HG03103 (cell line): ENCODE measurements at regions not wholly inside any gene's neighbourhood (a gene's known extent, or its start where the extent isn't known, plus 50 kb on each side); places are given as distances from the start of the nearest gene placed in this dataset.
A peak's percentile ranks its signal among the peaks of the same experiment; 100 is the strongest.

ENCODE experiments used
- ATAC-seq: cut with Tn5 transposase; IDR thresholded peaks from one replicate; pipeline ENCODE4 v1.9.1; 2021; ENCODE audit warnings: low read depth; ENCODE audit not compliant: unreplicated experiment

DNA sequence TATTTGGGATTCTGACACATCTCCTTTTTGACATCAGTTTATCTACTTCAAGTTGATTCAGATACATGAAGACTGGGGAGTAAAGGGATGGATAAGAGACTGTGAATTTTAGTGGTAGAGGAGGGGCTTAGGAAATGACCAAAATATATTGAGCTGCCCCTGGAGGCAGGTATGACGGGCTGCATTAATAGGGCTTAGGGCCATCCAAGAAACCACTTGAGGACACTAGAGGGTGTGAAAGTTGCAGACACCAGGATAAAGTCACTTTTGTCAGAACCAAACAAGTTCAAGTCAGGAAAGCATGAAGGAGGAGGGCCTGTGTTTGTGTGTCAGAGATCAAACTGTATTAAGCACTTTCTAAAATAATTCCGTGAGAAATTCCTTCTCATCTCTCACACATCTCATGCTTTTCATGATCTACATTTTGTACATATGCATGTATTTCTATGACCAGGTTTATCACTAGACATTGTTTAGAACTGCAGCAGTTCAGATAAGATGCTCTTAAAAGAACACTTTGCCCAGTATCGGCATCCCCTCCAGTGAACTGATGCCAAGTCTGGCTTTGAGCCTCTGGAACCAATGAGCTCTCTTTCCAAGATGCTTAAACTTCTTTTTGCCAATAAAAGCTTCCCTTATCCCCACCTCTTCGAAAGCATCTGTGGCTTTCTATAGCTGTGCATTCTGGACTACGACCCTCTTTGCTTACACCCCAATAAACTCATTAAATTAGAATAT, 136.9 kb downstream of the SLC38A1 start:
- no peak for ATAC-seq

DNA sequence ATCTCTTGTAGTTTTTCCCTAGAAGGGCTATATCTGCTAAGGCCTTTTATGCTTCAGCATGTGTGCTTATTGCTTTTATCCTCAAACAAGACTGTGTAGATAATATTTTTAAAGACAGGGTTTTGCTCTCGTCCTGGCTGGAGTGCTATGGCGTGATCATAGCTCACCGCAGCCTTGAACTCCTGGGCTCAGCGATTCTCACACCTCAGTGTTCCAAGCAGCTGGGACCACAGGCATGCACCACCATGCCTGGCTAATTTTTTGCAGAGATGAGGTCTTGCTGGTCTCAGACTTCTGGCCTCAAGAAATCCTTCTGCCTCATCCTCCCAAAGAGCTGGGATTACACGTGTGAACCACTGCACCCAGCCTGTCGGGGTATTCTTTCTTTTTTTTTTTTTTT, 137.3 kb upstream of the SCAF11 start:
- ATAC-seq = no peak

DNA sequence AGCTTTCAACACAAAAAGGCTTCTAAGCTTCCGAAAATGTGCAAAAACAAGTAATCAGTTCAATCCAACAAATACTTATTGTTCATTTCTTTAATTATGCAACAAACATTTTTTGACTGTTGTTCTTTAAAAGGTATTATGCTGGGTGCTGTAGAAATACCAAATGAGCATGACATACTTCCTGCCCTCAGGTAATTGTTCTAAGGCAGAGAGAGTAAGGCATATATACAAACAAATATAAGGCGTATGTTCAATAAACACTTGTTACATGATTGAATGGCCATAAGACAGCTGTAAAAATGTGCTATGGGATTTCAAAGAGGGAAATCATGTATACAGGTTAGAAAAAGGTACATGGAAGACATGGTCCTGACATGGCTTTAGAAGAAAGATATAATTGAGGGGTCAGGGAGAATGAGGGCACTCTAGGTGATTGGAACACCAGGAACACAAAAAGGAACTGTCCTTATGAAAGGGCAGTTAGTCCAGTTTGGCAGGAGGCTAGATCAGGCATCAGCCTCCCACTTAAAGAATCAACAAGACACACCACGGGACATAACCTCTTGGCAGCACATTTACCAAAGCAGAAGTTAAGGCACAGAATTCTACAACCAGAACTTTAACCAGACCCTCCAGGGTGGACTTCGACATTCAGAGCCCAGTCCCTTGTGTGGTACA, 135.8 kb upstream of the SCAF11 start:
- ATAC-seq = no peak

DNA sequence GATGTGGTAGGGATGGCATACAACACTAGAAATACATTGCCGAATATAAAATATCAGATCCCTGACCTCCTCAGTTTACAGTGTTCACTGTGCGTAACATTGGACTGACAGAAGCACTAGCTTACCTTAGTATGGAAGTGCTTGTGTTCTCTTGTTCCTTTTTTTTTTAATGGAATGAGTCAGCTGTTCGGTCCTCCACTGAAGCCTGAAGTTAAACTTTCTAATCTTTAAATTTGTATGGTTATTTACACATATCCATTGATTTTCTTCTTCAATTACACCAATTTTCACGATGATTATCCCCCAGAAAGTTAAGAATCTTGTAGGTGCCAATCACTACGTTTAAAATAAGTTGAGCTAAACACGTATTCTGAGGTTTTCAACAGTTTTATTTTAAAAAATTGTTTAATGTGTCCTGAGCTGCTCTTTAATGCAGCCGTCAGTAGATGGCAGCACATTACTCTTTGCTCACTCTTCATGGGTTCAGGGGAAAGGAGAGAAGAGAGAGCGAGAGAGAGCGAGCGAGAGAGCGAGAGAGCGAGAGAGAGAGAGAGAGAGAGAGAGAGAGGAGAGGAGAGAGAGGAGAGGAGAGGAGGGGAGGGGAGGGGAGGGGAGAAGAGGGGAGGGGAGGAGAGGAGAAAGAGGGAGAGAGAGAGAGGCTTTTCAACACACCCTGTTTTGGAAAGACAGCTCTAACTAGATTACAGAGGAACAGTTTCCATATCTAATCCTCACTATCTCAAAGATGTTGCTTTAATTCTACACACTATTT, 134.7 kb upstream of the SCAF11 start:
- peak; percentile 68 for ATAC-seq

DNA sequence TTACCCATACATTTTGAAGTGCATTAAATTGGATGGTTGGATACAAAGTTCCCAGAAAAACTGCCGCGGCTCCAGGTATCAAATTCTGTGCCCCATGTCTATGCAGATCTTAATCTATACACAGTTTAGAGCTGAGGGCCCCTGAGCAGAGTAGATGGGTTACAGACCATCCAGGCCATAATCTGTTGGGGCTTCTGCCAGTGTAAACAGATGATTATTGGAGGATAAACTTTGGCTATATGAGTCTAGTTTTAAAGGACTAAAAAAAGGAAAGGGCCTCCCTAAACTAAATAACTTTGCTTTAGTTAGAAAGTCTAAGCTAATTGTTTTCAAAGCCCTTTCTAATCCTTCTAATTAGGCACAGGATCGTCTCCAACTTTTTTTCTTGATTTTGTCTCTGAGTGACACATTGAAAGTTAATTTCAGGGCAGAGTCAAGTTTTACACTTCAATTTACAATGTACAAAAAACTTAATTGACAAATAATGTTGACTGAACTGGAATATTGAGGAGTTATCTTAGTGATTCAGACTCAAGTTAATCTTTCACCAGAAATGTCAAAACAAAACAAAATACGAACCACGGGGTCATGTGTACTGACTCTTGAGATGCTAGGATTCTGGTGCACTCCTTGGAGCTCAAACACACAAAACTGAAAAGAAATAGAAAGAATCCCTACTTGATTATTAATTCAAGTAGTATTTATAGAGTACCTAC, 133.9 kb upstream of the SCAF11 start:
- ATAC-seq = peak; percentile 6

DNA sequence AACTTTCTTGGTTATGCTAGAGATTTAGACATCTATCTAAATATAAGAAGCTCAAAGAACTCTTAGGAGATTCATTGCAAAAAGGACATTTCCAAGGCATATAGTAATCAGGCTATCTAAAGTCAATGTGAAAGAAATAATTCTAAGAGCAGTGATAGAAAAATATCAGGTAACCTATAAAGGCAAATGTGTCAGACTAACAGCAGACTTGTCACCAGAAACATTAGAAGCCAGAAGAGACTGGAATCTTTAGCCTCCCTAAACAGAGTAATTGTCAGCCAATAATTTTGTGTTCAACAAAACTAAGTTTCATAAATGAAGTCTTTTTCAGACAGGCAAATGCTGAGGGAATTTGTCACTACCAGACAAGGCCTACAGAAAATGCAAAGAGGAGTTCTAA, 122.0 kb upstream of the SCAF11 start:
- no peak for ATAC-seq

DNA sequence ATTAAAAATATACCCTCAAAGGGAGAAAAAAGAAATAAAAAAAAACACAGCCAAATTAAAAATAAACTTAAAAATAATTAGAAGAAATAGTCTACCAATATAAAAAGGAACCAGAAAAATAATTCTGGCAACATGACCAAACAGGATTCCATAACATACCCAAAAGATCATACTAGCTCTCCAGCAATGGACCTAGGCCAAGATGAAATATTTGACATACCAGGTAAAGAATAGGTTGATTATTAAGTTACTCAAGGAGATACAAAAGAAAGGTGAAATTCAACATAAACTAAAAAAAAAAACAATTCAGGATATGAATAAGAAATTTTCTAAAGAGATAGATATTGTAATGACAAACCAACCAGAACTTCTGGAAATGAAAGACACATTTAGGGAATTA, 121.3 kb upstream of the SCAF11 start:
- ATAC-seq = no peak

DNA sequence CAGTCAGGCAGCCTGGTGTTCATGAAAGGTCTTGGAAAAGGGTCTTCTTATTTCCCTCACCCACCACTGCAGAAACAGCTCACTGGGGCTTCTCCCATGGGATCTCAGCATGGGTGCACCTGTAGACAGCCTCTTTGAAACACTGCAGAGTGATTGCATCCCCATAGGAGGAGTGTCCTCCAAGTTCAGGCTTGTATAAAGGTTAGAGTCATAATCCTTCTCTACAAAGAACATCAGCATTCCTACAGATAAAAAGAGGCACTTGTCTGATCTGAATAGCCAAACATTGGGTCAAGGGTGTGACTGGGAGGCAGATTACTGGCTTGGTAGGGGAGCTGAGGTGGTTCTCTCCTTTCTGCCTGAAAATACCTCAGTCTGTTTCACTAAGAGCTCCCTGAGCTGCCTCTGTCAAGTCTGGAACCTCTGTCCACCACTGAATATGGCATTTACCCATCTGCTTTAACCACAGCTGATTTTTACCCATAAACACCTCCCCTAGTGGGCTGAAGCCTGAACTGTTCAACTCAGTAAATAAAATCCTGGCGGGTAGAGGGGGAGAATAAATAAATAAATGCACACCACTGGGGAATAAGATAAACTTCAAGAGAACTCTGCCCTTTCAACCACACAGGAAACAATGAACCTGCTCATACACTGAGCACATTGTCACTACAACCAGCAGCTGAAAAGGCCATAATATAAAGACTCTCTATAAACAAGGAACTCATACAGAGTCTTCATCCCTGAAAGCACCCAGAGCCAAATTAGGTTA, 120.7 kb upstream of the SCAF11 start:
- ATAC-seq = no peak

DNA sequence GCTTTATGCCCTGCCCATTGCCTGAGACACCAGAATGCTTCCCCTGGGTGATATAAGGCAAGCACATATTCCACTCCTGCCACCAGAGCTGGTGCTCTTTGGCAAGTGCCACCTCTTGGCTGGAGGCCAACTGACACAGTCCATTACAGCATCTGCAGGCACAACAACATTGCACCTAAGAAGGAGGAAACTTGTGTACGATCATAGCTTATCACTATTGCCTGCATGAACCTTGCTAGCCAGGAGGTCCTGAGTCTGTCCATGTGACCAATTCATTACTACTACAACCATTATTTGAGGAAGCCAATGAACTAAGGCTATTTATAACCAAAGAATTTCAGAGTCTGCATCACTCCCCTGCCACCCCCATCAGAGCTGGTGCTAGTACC, 119.8 kb upstream of the SCAF11 start:
- ATAC-seq = no peak

DNA sequence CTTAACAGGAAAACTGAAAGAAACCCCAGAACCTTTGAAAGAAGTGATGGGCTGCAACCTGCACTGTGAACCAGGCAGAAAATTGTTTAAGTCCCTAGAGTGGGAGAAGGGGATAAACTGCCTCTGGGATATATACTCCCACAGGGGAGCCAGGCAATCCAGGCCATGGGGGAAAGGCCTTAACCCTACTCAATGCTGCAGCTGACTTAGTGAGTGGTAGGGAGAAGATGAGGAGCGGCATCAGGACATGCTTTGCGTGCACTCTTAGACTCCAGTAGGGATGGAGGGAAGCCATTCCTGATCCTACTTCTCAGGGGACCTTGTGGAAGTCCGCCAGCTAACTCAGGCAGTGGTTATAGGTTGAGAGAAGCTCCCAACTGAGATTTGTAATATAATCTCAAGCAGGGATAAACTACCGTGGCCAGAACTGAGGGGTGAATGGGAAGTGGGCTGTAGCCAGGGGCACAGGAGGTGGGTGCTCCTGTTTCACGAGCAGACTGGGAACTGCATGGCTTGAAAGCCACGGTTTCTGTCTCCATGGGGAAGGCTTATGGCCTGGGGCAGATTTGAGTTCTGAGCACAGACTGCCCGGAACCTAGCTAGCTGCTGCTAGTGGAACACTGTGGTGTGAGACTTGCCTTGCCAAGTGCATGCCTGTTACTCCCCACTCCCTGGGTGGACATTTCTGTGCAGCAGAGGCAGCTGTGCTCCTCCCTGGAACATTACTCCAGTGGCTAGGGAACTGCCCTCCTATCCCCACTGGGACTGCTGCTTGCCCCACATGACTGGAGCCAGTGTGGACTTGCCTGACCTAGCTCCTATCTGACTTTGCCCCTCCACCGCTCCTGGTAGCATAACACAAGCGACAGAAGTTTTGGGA, 119.2 kb upstream of the SCAF11 start:
- ATAC-seq = no peak

DNA sequence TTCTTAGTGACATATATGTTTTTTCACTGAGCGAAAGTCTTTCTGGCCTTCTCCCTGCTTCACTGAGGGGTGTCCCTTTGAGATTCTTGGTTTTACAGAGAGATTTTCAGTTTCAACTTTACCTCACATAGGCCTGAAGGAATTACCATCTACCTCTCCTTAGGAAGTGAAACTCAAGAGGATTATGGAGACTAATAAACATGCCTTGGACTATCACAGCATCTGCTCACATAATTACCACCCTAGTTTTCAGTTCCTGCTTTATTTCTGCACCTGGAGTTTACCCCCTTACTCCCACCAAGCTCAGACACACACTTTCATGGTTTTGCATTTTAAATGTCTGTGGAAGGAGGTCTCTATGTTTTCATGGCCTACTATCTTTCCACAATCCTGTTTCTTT, 118.3 kb upstream of the SCAF11 start:
- ATAC-seq = peak; percentile 80

DNA sequence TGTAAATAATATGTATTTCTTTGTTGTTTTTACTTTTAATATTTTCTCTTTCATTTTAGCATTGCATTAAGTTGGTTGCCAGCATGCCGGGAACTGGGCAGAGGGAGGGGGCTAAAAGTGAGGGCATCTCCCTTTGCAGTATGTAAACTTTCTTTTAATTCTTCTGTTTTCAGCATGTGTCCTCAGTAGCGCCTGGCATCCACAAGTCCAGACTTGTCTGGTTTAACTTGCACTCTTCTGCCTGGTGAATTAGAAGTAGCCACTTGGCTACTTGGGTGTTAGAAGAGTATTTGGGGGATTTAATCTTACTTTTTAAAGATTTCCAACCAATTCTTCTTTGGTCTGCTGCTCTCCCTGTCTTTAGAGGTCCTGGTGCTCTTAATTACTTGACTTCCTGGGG, 117.2 kb upstream of the SCAF11 start:
- no peak for ATAC-seq

DNA sequence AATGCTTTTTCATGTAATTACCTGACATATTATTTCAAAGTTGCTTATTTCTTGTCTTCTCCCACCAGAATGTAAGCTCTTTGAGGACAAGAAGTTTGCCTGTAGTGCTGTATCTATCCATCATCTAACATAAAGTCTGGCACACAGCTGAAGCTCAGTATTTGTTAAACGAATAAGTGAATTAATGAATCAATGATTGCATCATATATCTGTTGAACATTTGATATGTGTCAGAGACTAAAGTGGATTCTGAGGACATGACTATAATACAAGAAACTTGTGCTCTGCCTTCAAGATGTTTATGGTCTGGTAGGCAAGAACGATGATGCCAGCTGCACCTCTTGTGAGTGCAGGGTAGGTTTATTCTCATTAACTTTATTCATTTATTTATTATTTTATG, 115.4 kb upstream of the SCAF11 start:
- ATAC-seq = no peak

DNA sequence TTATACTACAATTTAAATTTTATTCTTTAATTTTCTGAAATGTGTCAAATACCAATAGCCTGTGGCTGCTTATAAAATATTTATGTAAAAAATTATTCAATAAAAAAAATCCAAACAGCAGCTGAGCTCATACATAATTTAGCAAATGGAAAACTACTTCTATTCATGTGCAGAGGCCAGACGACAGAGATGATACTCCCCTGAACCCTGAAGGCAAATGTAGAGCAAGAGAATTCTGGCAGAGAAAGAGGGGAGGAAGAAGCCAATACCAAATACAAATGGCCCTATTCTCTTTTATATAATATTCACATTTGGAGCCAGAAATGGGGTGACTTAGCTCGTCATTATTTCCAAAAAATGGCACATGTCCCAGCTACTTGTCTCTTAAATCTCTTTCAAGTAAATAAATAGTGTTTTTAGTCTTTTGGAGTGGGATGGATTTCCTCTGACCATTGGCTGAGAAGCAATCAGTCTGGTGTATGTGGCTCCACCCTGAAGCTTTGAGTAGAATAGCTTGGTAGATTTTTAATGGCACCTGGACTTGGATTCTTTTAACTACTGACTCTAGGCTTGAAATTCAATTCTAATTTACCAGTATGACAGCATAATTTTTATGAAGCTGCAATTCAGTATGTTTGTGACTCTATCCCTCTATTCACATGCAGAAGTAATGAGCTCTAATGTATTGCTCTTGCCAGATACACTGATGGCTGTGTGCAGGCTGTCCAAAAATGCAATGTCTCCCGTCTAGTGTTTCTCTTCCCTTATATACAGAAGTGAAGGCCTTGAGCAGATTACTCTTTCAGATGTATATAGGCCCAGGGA, 113.4 kb upstream of the SCAF11 start:
- no peak for ATAC-seq

DNA sequence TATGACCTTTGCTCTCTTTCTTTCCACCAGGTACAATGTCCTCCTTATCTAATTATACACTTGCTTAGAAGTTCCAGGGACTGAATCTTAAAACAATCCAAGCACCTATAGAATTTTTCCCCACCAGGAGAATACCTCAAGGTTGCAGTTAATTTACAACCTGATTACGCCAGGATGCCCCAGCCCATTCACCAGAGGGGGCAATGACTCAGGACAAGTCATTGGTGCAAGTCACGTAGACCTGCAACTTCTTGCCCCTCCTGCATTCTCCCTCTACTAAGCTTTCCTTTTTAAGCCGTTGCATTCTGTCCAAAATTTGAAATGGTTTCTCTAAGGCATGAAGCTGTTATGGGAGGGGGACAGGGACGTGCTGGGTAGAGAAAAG, 111.1 kb upstream of the SCAF11 start:
- ATAC-seq = no peak

DNA sequence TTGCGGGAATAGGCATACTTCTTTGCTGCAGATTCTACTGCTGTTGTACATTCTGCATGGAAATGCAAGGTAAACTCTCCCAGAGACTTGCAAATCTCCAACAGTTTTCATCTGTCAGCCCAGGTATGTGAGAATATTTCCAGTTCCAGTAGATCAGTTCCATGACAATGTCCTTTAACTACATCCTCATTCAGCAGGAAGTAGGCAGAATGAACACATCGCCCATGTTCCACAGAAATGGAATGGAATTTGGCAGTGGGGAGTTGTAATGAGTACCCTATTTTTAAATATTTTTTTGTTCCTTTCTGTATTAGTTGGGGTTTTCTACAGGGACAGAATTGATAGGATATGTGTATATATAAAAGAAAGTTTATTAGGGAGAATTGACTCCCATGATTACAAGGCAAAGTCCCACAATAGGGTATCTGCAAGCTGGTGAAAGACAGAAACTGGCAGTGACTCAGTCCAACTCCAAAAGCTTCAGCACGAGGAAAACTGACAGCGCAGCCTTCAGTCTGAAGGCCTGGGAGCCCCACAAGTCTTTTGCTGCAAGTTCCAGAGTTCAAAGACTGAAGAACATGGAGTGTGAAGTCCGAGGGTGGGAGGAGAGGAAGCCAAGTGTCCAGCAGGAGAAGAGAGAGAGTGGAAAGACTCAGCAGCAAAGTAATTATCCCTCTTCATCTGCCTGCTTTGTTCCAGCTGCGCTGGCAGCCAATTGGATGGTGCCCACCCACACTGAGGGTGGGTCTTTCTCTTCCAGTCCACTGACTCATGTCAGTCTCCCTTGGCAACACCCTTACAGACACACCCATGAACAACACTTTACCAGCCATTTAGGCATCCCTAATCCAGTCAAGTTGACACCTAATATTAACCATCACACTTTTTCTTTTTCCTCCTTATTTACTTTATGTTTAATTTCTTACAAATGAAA, 110.4 kb upstream of the SCAF11 start:
- ATAC-seq = no peak

DNA sequence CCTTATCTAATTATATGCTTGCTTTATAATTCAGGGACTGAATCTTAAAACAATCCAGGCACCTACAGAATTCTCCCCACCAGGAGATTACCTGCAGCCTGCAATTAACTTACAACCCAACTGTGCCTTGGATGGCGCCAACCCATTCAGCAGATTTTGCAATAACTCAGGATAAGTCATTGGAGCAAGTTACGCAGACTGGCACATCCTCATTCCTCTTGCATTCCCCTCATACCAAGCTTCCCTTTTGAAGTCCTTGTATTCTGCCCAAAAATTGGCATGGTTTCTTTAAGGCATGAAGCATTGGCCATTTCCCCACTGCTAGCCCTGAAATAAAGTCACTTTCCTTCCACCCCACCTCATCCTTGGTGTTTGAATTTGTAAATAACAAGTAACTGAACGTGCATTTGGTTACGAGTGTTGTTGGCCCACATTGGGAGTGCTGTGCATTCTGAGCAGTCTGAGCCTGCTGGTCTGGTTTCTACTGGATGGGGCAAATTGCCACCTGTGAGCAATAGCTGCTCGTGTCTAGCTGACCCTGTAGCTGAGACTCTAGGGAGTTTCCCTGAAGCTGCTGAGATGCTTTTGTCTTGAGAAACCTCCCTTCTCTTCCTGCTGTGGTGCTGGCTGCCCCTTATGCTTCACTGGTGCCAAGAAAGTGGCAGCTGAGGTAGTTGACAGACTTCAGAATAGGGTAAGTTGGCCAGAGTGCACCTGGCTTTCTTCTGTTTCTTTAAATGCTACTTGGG, 99.2 kb upstream of the SCAF11 start:
- ATAC-seq = no peak
